ENCODE measurements at regions not wholly inside any gene's neighbourhood (a gene's known extent, or its start where the extent isn't known, plus 50 kb on each side); places are given as distances from the start of the nearest gene placed in this dataset.

- TF ChIP-seq CTCF (IDR thresholded peaks at IDR 0.05; ENCODE audit: low read depth, low read length) (no peak), EZH2phosphoT487 (IDR thresholded peaks at IDR 0.05; ENCODE audit: low read depth) (no peak)
These were observed 358.8 kb upstream of the JAG1 start for GRCh38 chr20:11032611-11033010.

Data from OCI-LY3 (cell line).